NB4 (cell line): ENCODE measurements at regions not wholly inside any gene's neighbourhood (a gene's known extent, or its start where the extent isn't known, plus 50 kb on each side); places are given as distances from the start of the nearest gene placed in this dataset.

Experiments
- DNase-seq: peaks from one replicate; pipeline ENCODE4 v3.0.0; 2010; ENCODE audit warnings: low read depth
- H3K4me3 ChIP-seq: one replicate; pipeline ENCODE4 v1.5.1; 2011; ENCODE audit warnings: mild to moderate bottlenecking, low read depth, low read length, moderate library complexity
- CTCF ChIP-seq: IDR thresholded peaks from one replicate; pipeline ENCODE4 v1.5.1; 2012; ENCODE audit warnings: low read depth, low read length
- MAX ChIP-seq: IDR thresholded peaks from 2 replicates; pipeline ENCODE4 v1.6.1; 2011; ENCODE audit warnings: low read depth, low read length
- MYC ChIP-seq: IDR thresholded peaks from 2 replicates; pipeline ENCODE4 v1.6.1; 2011; ENCODE audit warnings: low read depth, low read length
- POLR2A ChIP-seq: IDR thresholded peaks from 2 replicates; pipeline ENCODE4 v1.6.1; 2011; ENCODE audit warnings: mild to moderate bottlenecking; ENCODE audit not compliant: insufficient read length; ENCODE audit errors: extremely low read depth

GRCh38 chr13:54150851-54151250, 1122.2 kb downstream of the OLFM4 start:
- H3K4me3 ChIP-seq, result no peak overlapping the region
- TF ChIP-seq CTCF, result no peak
- TF ChIP-seq MYC, result no peak
- no peak for TF ChIP-seq POLR2A
- TF ChIP-seq MAX, result no peak
- no peak for DNase-seq

GRCh38 chr13:54162069-54162468, 1133.5 kb downstream of the OLFM4 start:
- no peak overlapping the region for H3K4me3 ChIP-seq
- DNase-seq, result peak; percentile 4
- TF ChIP-seq MAX (no peak), MYC (no peak), POLR2A (no peak), CTCF (no peak)

- TF ChIP-seq MAX, result no peak
- TF ChIP-seq CTCF, result no peak
- TF ChIP-seq MYC, result no peak
- TF ChIP-seq POLR2A, result no peak
- no peak overlapping the region for H3K4me3 ChIP-seq
- DNase-seq, result no peak
Measured at GRCh38 chr13:54165581-54166215, 1137.1 kb downstream of the OLFM4 start.

- H3K4me3 ChIP-seq, result no peak overlapping the region
- DNase-seq, result no peak
- TF ChIP-seq MAX (no peak), POLR2A (no peak), CTCF (no peak), MYC (no peak)
Measured at GRCh38 chr13:54173996-54174395, 1145.4 kb downstream of the OLFM4 start.

- DNase-seq, result no peak
- no peak overlapping the region for H3K4me3 ChIP-seq
- TF ChIP-seq CTCF (no peak), MYC (no peak), MAX (no peak), POLR2A (no peak)
Measured at GRCh38 chr13:54175466-54175865, 1146.9 kb downstream of the OLFM4 start.
